ENCODE measurements at regions not wholly inside any gene's neighbourhood (a gene's known extent, or its start where the extent isn't known, plus 50 kb on each side); places are given as distances from the start of the nearest gene placed in this dataset.

- ChIA-PET CTCF (no interaction called here), POLR2A (ENCODE audit: unreplicated experiment) (no interaction called here)
- Histone ChIP-seq H3K27ac (ENCODE audit: insufficient read depth, low read length) (no peak overlapping the region), H3K4me1 (ENCODE audit: control insufficient read depth, insufficient read depth, low read length) (no peaks in the 10 kb centered on the region), H3K36me3 (ENCODE audit: control insufficient read depth, insufficient read depth, low read length) (no peaks in the 10 kb centered on the region), H3K56ac (ENCODE audit: extremely low read depth, insufficient read depth, low read length) (no peak overlapping the region), H2AK9ac (replicated peaks; ENCODE audit: low read depth, low read length, poor library complexity) (no peak overlapping the region), H2BK20ac (ENCODE audit: low read depth, low read length) (no peak overlapping the region), H3K4me2 (ENCODE audit: low read depth, low read length) (no peak overlapping the region), H2BK5ac (ENCODE audit: low read depth, low read length, poor library complexity, severe bottlenecking) (no peak overlapping the region), H2BK120ac (ENCODE audit: low read depth, low read length) (no peak overlapping the region), H4K91ac (ENCODE audit: insufficient read depth, low read depth, low read length) (no peak overlapping the region), H3K4ac (ENCODE audit: low read depth, low read length) (no peak overlapping the region), H3K9ac (ENCODE audit: low read depth, low read length) (no peak overlapping the region), H3K79me1 (ENCODE audit: low read depth in 1 of 2, low read length in 2 of 2) (no peaks in the 10 kb centered on the region), H2BK15ac (ENCODE audit: low read depth, low read length) (no peak overlapping the region), H3K14ac (replicated peaks; ENCODE audit: low read depth, low read length) (no peak overlapping the region), H3K18ac (ENCODE audit: low read depth, low read length) (no peak overlapping the region), H4K8ac (ENCODE audit: low read depth in 2 of 2, low read length in 2 of 2) (no peak overlapping the region), H3K23ac (ENCODE audit: low read depth, low read length) (no peak overlapping the region), H3K9me1 (ENCODE audit: insufficient read depth, low read length) (no peaks in the 10 kb centered on the region), H2AFZ (replicated peaks; ENCODE audit: low read length, poor library complexity) (no peak overlapping the region), H4K5ac (ENCODE audit: low read depth, low read length) (no peak overlapping the region), H3K27me3 (ENCODE audit: control insufficient read depth, insufficient read depth, low read length) (no peaks in the 10 kb centered on the region), H2AK5ac (ENCODE audit: low read depth, low read length) (no peak overlapping the region), H3K4me3 (ENCODE audit: insufficient read depth, low read depth, low read length) (no peak overlapping the region), H3K9me3 (ENCODE audit: control insufficient read depth, insufficient read depth, low read length) (peaks cover 6% of the 10 kb centered on the region), H4K20me1 (ENCODE audit: insufficient read depth, low read length) (no peaks in the 10 kb centered on the region)
- WGBS, 2 experiments (ENCODE audit: extremely low coverage in 2 of 2, insufficient read length in 1 of 2) = no CpG with 5 or more reads among the region's 1 CpG
- dilution Hi-C loops (cut with HindIII; ENCODE audit: low sequenced_read_pairs, unreplicated experiment) = no loop called here
- no peak for DNase-seq
- no peak for TF ChIP-seq CTCF (conservative IDR thresholded peaks at IDR 0.05; ENCODE audit: low read depth, low read length)
- TF ChIP-seq CEBPB (IDR thresholded peaks at IDR 0.05; ENCODE audit: low read depth, low read length) = no peak
- TF ChIP-seq MXI1 (IDR thresholded peaks at IDR 0.05; ENCODE audit: borderline replicate concordance, low read depth, low read length) = no peak
- no peak for TF ChIP-seq RAD21 (IDR thresholded peaks at IDR 0.05; ENCODE audit: low read length)
- TF ChIP-seq SMC3 (IDR thresholded peaks at IDR 0.05; ENCODE audit: low read depth, low read length) = no peak
- no peak for TF ChIP-seq MAZ (IDR thresholded peaks at IDR 0.05; ENCODE audit: borderline replicate concordance, low read depth, low read length)
- TF ChIP-seq USF2 (IDR thresholded peaks at IDR 0.05; ENCODE audit: low read depth, low read length) = no peak
- intact Hi-C loops (cut with micrococcal nuclease) = no loop called here
- in situ Hi-C loops (cut with MboI; ENCODE audit: low sequenced_read_pairs) = no loop called here
- ATAC-seq (ENCODE audit: low read depth) = no peak
- no TSS peak for BruUV-seq (replicated peaks)
These were observed 269.4 kb upstream of the FAT3 start for GRCh38 chr11:91955206-91955605.

Measured in IMR-90 (cell line).